SU-DHL-6 (cell line): ENCODE measurements at regions not wholly inside any gene's neighbourhood (a gene's known extent, or its start where the extent isn't known, plus 50 kb on each side); places are given as distances from the start of the nearest gene placed in this dataset.

Experiments
- EZH2phosphoT487 ChIP-seq: fragments of 200-600 bp; sonication (generic), shearing (Covaris generic); conservative IDR thresholded peaks from 2 replicates; pipeline ENCODE4 v1.6.1; 2018; ENCODE audit warnings: mild to moderate bottlenecking, antibody characterized with exemption, low read length, moderate library complexity, mixed read lengths
- TF ChIP-seq, protein P1 (sequence below): fragments of 200-600 bp; sonication (generic); IDR thresholded peaks from one replicate; pipeline ENCODE4 v1.5.1; 2017; ENCODE audit warnings: antibody characterized with exemption, mild to moderate bottlenecking, low read length, moderate library complexity; ENCODE audit not compliant: insufficient read depth, poor library complexity, severe bottlenecking

DNA sequence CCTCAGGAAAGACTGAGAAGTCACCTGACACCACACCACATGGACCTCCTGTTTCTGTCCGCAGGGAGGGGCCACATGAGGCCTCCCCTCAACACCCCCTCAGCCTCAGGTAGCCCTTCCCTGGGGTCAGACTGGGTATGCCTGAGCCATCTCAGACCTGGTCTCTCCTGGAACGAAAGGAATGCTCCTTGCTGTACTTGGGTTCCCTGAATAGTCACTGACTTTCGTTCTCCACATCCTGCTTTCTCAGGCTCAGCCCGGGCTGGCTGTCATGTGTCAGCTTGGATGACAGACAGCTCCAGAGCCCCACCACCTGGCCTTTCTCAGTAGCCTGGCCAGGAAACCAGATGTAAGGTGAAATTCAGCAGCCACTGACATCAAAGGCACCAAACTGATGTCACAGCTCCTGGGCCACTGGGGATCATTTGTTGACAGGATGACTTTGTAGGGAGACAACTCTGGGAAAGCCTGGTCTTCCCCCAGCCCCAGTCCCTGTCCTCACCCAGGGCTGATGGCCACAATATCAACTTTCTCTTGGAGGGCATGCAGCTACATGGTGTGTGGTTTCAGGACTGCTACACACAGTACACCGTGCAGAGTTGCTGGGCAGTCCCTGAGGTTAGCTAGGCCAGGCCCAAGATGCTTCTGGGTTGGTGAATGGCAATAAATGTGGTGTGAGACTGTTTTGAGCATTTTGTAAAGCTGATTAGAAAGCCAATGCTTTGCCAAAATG, 141.4 kb upstream of the MRPS22 start:
- TF ChIP-seq, protein P1, sequence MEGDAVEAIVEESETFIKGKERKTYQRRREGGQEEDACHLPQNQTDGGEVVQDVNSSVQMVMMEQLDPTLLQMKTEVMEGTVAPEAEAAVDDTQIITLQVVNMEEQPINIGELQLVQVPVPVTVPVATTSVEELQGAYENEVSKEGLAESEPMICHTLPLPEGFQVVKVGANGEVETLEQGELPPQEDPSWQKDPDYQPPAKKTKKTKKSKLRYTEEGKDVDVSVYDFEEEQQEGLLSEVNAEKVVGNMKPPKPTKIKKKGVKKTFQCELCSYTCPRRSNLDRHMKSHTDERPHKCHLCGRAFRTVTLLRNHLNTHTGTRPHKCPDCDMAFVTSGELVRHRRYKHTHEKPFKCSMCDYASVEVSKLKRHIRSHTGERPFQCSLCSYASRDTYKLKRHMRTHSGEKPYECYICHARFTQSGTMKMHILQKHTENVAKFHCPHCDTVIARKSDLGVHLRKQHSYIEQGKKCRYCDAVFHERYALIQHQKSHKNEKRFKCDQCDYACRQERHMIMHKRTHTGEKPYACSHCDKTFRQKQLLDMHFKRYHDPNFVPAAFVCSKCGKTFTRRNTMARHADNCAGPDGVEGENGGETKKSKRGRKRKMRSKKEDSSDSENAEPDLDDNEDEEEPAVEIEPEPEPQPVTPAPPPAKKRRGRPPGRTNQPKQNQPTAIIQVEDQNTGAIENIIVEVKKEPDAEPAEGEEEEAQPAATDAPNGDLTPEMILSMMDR = no peak
- no peak for TF ChIP-seq EZH2phosphoT487
